Hepatocyte (in vitro differentiated cells): ENCODE measurements at regions not wholly inside any gene's neighbourhood (a gene's known extent, or its start where the extent isn't known, plus 50 kb on each side); places are given as distances from the start of the nearest gene placed in this dataset.
"Not testable (repeated sequence)": the region's sequence is repeated elsewhere in the genome, so short reads cannot be mapped to it uniquely, and the experiment has no call there.

ENCODE experiments used
- DNase-seq: peaks from one replicate; pipeline ENCODE4 v3.0.0-alpha.2; 2016; ENCODE audit warnings: low spot score
- H2AFZ ChIP-seq: fragments of 200-600 bp; sonication (generic); 2 replicates; pipeline ENCODE4 v1.6.0; 2016; ENCODE audit warnings: antibody characterized with exemption, mild to moderate bottlenecking
- H3K27ac ChIP-seq: fragments of 200-600 bp; sonication (generic); 2 replicates; pipeline ENCODE4 v1.5.1; 2016; ENCODE audit warnings: mild to moderate bottlenecking
- H3K27me3 ChIP-seq: fragments of 200-600 bp; sonication (generic); 2 replicates; pipeline ENCODE4 v1.6.1; 2016
- H3K36me3 ChIP-seq: fragments of 200-600 bp; sonication (generic); replicated peaks from 2 replicates; pipeline ENCODE4 v1.5.1; 2016; ENCODE audit warnings: low read depth; ENCODE audit not compliant: insufficient read depth
- H3K4me1 ChIP-seq: fragments of 200-600 bp; sonication (generic); 2 replicates; pipeline ENCODE4 v1.5.1; 2016; ENCODE audit warnings: mild to moderate bottlenecking, moderate library complexity; ENCODE audit not compliant: insufficient read depth
- H3K4me2 ChIP-seq: fragments of 200-600 bp; sonication (generic); 2 replicates; pipeline ENCODE4 v1.6.0; 2016
- H3K4me3 ChIP-seq: fragments of 200-600 bp; sonication (generic); 2 replicates; pipeline ENCODE4 v1.5.1; 2016; ENCODE audit warnings: mild to moderate bottlenecking
- H3K79me2 ChIP-seq: fragments of 200-600 bp; sonication (generic); 2 replicates; pipeline ENCODE4 v1.6.0; 2017; ENCODE audit warnings: mild to moderate bottlenecking
- H3K9me2 ChIP-seq: fragments of 200-600 bp; sonication (generic); replicated peaks from 2 replicates; pipeline ENCODE4 v1.6.0; 2017; ENCODE audit warnings: mild to moderate bottlenecking; ENCODE audit not compliant: insufficient read depth
- H3K9me3 ChIP-seq: fragments of 200-600 bp; sonication (generic); 2 replicates; pipeline ENCODE4 v1.5.1; 2016; ENCODE audit warnings: low read depth, mild to moderate bottlenecking
- H4K20me1 ChIP-seq: fragments of 200-600 bp; sonication (generic); 2 replicates; pipeline ENCODE4 v1.6.0; 2016; ENCODE audit warnings: mild to moderate bottlenecking; ENCODE audit not compliant: insufficient read depth, poor library complexity, severe bottlenecking
- EZH2 ChIP-seq: fragments of 200-600 bp; sonication (generic); IDR thresholded peaks from 2 replicates; pipeline ENCODE4 v1.6.1; 2016; ENCODE audit warnings: antibody characterized with exemption, mild to moderate bottlenecking, borderline replicate concordance
- EZH2phosphoT487 ChIP-seq: fragments of 200-600 bp; sonication (generic); IDR thresholded peaks from one replicate; pipeline ENCODE4 v1.6.1; 2018; ENCODE audit warnings: antibody characterized with exemption, mild to moderate bottlenecking, low read depth, moderate library complexity; ENCODE audit not compliant: unreplicated experiment, severe bottlenecking
- WGBS: methylation state at CpG from one replicate; pipeline ENCODE4 v1.1.6; 2016; ENCODE audit warnings: low lambda C conversion rate; ENCODE audit errors: missing lambda C conversion rate; 5-methylcytosine and 5-hydroxymethylcytosine counted together
- TF ChIP-seq, protein P1 (sequence below): fragments of 200-600 bp; sonication (generic); IDR thresholded peaks from 2 replicates; pipeline ENCODE4 v1.5.1; 2016; ENCODE audit warnings: antibody characterized with exemption, mild to moderate bottlenecking; ENCODE audit not compliant: poor library complexity

DNA sequence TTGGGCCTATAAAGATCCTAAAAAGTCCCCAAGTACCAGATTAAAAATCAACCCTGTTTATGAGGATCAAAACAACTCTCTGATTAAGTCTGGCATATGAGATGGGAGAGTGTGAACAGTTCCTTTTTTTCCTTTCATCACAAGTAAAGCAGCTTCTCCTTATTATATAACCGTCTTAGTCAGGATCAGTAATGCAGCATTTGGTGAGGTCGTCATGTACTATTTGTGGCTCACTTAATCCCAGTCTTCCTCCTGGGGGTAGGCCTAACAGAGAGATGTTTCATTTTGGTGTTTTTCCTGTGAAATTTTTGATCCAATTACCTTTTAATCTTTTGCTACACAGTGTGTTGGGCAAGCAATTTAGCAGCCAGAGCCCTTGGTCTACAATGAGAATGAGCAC, 333.1 kb upstream of the KCNMB2 start:
- Histone ChIP-seq H3K4me3 (no peak overlapping the region), H2AFZ (no peak overlapping the region), H3K4me2 (no peak overlapping the region), H3K27me3 (no peaks in the 10 kb centered on the region), H3K36me3 (no peaks in the 10 kb centered on the region), H3K4me1 (no peaks in the 10 kb centered on the region), H3K9me3 (no peaks in the 10 kb centered on the region), H3K9me2 (no peaks in the 10 kb centered on the region), H3K27ac (no peak overlapping the region), H4K20me1 (no peaks in the 10 kb centered on the region), H3K79me2 (no peaks in the 10 kb centered on the region)
- TF ChIP-seq EZH2phosphoT487 (no peak), EZH2 (no peak)
- TF ChIP-seq, protein P1, sequence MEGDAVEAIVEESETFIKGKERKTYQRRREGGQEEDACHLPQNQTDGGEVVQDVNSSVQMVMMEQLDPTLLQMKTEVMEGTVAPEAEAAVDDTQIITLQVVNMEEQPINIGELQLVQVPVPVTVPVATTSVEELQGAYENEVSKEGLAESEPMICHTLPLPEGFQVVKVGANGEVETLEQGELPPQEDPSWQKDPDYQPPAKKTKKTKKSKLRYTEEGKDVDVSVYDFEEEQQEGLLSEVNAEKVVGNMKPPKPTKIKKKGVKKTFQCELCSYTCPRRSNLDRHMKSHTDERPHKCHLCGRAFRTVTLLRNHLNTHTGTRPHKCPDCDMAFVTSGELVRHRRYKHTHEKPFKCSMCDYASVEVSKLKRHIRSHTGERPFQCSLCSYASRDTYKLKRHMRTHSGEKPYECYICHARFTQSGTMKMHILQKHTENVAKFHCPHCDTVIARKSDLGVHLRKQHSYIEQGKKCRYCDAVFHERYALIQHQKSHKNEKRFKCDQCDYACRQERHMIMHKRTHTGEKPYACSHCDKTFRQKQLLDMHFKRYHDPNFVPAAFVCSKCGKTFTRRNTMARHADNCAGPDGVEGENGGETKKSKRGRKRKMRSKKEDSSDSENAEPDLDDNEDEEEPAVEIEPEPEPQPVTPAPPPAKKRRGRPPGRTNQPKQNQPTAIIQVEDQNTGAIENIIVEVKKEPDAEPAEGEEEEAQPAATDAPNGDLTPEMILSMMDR = no peak
- WGBS = 64% methylated on average over 2 of the region's 2 CpGs
- no peak for DNase-seq

DNA sequence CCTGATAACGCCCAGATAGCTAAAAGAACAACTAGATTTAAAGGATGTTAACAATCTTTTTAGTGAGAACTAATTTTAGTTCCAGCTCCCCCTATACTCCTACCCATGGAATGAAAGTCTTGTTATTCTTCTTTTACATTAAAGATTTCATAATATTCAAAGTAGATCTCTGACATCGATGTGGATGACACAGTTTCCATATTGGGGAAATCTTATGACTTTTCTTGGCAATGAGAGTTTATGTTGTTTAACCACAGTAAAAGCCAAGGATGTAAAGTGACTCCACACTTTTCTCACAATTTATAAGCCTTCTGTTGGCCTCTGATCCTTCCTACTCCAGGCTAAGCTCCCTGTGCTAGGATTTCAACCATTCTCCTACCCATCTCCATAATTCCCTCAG, 332.6 kb upstream of the KCNMB2 start:
- H4K20me1 ChIP-seq = no peaks in the 10 kb centered on the region
- no peak overlapping the region for H3K27ac ChIP-seq

DNA sequence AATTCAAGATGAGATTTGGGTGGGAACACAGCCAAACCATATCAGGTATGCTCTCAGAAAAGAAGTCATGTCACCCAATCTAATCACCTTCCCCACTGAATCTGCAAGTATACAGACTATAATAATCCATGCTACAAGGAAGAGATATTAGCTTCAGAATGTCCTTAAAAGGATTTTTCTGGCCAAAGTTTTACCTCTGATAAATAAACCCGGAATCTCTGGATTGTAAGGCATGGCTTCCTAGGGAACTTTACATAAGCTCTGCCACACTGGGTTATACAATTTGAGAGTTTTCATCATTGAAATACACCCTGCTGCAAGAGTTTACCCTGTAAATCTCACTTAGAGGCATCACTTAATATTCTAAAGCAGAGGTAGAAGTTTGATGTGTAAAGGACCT, 330.5 kb upstream of the KCNMB2 start:
- Histone ChIP-seq H2AFZ (no peak overlapping the region), H4K20me1 (no peaks in the 10 kb centered on the region), H3K36me3 (no peaks in the 10 kb centered on the region), H3K4me2 (no peak overlapping the region), H3K4me3 (no peak overlapping the region), H3K9me2 (no peaks in the 10 kb centered on the region), H3K27me3 (no peaks in the 10 kb centered on the region), H3K79me2 (no peaks in the 10 kb centered on the region), H3K9me3 (no peaks in the 10 kb centered on the region), H3K27ac (no peak overlapping the region), H3K4me1 (no peaks in the 10 kb centered on the region)
- WGBS = 97% methylated on average over 1 of the region's 1 CpG
- DNase-seq = no peak
- TF ChIP-seq, protein P1 = no peak
- no peak for TF ChIP-seq EZH2phosphoT487
- TF ChIP-seq EZH2 = no peak

More for the DNA sequence above, 332.6 kb upstream of the KCNMB2 start:
- Histone ChIP-seq H3K36me3 (no peaks in the 10 kb centered on the region), H3K27me3 (no peaks in the 10 kb centered on the region), H2AFZ (no peak overlapping the region), H3K4me3 (no peak overlapping the region), H3K79me2 (no peaks in the 10 kb centered on the region), H3K9me2 (no peaks in the 10 kb centered on the region), H3K9me3 (no peaks in the 10 kb centered on the region), H3K4me2 (no peak overlapping the region), H3K4me1 (no peaks in the 10 kb centered on the region)
- TF ChIP-seq EZH2 = no peak
- TF ChIP-seq, protein P1 = no peak
- TF ChIP-seq EZH2phosphoT487 = no peak
- WGBS = 92% methylated on average over 2 of the region's 2 CpGs
- no peak for DNase-seq

DNA sequence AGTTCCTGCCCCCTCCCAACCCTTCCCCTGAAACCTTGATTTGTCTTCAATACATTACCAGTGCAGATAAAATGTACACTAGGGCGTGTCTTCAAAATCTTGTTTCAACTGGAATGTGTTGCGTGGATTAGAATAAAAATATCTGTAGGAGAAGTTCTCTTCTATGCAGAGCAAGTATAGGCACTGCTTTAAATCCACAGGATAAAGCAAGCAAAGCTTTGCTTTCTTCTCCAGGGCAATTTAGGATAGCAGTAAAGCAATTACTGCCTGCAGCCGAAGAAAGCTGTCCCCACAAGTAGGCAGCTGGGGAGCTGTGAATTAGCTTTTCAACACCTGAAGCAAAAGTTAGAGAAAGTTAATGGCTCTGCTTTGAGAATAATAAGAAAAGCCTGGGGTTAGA, 329.7 kb upstream of the KCNMB2 start:
- Histone ChIP-seq H3K36me3 (no peaks in the 10 kb centered on the region), H4K20me1 (no peaks in the 10 kb centered on the region), H3K27ac (no peak overlapping the region), H2AFZ (no peak overlapping the region), H3K4me2 (no peak overlapping the region), H3K4me1 (no peaks in the 10 kb centered on the region), H3K4me3 (no peak overlapping the region), H3K9me3 (no peaks in the 10 kb centered on the region), H3K9me2 (no peaks in the 10 kb centered on the region), H3K79me2 (no peaks in the 10 kb centered on the region), H3K27me3 (no peaks in the 10 kb centered on the region)
- WGBS = 59% methylated on average over 3 of the region's 3 CpGs
- TF ChIP-seq EZH2phosphoT487 (no peak), EZH2 (no peak)
- TF ChIP-seq, protein P1 = no peak
- no peak for DNase-seq

DNA sequence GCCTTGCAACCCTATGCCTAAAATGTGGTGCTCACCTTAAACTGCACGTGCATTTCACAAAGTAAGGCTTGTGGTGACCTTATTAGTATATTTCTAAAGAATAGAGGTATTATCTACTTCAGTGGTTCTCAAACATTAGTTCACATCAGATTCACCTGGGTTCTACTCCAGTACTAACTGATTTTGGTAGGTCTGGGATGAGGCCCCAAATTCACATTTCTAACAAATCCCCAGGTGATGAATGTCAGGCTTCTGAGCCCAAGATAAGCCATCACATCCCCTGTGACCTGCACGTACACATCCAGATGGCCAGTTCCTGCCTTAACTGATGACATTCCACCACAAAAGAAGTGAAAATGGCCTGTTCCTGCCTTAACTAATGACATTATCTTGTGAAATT, 329.1 kb upstream of the KCNMB2 start:
- not testable (repeated sequence) for H3K79me2 ChIP-seq, H3K4me3 ChIP-seq, H4K20me1 ChIP-seq, H3K9me3 ChIP-seq, H3K27me3 ChIP-seq, DNase-seq, H3K36me3 ChIP-seq, H3K27ac ChIP-seq, H2AFZ ChIP-seq, H3K9me2 ChIP-seq, H3K4me2 ChIP-seq, H3K4me1 ChIP-seq
- 54% methylated on average over 2 of the region's 2 CpGs for WGBS

DNA sequence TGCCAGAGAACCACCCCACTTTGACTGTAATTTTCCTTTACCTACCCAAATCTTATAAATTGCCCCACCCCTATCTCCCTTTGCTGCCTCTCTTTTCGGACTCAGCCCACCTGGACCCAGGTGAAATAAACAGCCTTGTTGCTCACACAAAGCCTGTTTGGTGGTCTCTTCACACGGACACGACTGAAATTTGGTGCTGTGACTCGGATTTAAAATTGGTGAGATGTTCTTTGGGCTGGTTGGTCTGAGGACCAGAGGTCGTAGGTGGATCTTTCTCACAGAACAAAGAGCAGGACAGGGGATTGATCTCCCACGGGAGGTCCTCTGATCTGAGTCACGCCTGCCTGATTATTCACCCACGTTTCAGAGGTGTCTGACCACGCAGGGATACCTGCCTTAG, 328.6 kb upstream of the KCNMB2 start:
- not testable (repeated sequence) for H3K79me2 ChIP-seq, H3K27me3 ChIP-seq, H3K9me3 ChIP-seq, H3K4me1 ChIP-seq, DNase-seq, H2AFZ ChIP-seq, H3K9me2 ChIP-seq, H3K4me2 ChIP-seq, H4K20me1 ChIP-seq, H3K4me3 ChIP-seq, H3K27ac ChIP-seq, H3K36me3 ChIP-seq
- WGBS = 76% methylated on average over 9 of the region's 9 CpGs
